Femur (tissue), 1 donor: ENCODE measurements at regions not wholly inside any gene's neighbourhood (a gene's known extent, or its start where the extent isn't known, plus 50 kb on each side); places are given as distances from the start of the nearest gene placed in this dataset.
A peak's percentile ranks its signal among the peaks of the same experiment; 100 is the strongest.

Experiments
- DNase-seq: peaks from one replicate; pipeline ENCODE4 v3.0.0-alpha.2; 2017

DNA sequence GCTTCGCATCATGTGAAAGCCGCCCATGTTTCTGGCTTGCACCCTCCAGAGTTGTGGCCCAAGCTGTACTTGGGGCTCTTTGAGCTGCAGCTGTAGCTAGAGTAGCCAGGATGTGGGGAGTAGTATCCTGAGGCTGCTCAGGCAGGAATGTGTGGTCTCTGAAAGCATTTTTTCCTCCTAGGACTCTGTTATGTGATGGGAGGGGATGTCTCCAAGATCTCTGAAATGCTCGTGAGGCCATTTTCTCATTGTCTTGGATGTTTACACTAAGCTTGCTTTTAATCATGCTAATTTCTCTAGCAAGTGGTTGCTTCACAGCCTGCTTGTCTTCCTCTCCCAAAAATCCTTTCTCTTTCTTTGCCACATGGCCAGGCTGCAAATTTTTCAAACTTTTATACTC is 687.6 kb downstream of the DCDC2C start:
- no peak for DNase-seq

- DNase-seq, result no peak
Measured at GRCh38 chr2:4404363-4404762, 701.0 kb downstream of the DCDC2C start.

DNA sequence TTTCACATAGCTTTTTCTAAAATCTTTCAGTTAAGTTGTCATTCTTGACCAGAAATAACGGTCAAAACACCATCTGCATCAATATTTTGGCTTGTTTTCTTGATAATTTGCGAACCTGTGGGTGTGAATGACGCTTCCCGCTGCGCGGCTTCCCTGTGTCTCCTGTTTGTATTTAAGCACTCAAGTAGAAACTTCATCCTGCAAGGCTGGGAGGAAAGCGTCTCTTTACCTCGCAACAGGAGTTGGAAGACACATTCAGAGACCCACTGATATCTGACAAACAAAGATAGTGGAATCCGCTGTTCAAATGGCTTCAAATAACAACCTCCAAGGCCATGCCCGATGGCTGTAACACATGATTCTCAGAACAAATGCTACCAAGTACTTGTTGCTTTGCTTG is 704.9 kb downstream of the DCDC2C start:
- no peak for DNase-seq

DNA sequence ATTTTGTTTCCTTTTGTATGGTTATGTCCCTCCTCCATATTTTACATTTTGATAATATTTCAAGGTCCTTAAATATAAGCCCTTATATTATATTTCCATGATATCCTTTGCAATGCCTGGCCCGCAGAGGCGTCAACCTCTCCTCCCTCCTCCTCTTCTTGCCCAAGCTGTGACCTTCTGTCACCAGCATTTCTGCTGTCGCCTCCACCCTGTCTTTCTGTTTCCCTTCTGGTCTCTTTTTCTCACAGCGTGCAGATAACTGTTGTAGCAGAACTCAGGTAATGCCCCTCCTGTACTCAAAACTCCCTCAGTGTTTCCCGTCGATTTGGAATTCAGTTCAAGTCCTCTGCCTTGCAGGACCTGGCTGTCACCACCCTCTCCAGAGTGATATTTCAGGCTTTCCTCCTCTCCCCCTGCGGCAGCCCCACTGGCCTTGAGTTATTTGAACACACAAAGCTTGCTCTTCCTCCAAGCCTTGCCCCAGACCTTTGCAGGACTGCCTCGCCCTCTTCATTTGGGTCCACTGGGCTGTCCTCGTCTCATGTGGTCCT is 709.3 kb downstream of the DCDC2C start:
- DNase-seq, result no peak

- DNase-seq, result no peak
Measured at GRCh38 chr2:4415171-4415570, 711.8 kb downstream of the DCDC2C start.

GRCh38 chr2:4415810-4416413 is 712.5 kb downstream of the DCDC2C start:
- DNase-seq, result no peak

DNA sequence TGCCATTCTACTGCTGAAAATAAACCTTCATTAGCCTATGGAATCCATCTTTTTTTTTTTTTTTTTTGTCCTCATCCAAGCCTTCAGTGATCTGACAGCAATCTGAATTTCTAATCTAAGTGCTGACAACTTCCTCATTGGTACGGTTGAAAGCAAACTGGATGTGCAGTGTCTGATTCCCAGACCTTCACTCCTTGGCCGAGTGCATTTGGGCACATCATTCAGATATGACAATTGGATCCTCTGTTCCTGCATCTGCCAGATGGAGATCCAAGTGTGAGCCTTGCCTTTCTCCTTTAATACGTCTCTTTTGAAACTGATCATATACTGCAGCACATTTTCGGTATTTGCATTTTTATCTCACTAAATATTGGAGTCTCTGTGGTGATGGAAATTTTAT is 713.1 kb downstream of the DCDC2C start:
- DNase-seq, result no peak

DNA sequence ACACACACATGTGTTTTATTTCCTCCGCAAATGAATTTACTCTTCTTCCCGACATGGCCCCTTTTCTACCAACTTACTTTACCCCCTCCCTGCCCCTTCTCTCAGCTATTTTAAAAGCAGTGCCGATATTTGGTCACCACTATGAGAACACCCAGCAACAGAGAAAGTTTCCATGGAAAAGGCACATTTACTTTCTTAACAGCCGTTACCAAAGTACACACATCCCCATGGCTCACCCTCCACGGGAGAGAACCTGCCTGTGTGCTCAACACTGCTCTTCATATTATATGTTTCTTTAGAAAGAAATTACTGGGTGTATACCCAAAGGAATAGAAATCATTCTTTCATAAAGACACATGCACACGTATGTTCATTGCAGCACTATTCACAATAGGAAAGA is 714.4 kb downstream of the DCDC2C start:
- no peak for DNase-seq

DNA sequence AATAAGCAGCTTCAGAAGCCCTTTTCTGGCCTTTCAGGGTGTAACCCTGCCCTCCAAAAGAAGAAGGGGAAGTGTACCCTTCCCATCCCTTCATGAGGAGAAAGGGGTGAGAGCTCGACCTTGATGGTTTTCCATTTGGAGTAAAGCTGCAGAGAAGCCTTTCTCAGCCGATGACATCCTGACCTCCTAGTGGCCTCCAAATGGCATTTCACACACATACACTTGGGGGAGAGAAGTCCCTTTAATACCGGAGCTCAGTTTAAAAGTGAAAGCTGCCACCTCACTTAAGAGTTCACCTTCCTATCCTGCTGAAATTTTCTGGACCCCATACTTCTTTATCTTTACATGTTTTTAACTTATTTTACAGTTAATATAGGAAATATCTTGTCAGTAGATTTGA is 716.7 kb downstream of the DCDC2C start:
- DNase-seq, result no peak

DNA sequence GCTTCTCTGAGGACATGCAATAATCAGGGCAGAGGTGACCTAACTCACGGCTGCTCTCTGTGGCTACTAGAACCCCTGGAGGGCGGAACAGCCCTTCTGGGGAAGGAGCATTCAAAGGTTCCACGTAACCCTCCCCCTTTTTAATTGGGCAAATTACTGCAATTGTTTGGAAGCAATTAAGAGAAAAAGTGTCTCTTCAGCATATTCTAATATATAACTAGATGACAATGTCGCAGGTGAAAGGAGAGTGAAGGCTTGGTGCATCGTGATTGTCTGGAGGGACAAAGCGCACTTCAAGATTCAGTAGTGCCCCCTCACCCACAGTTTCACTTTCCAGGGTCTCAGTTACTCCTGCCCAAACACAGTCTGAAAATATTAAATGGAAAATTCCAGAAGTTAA is 720.8 kb downstream of the DCDC2C start:
- DNase-seq, result no peak

- DNase-seq, result no peak
Measured at GRCh38 chr2:4427083-4427482, 723.7 kb downstream of the DCDC2C start.

GRCh38 chr2:4445821-4446220 is 742.4 kb downstream of the DCDC2C start:
- DNase-seq, result no peak

- DNase-seq, result no peak
Measured at GRCh38 chr2:4454907-4455306, 751.5 kb downstream of the DCDC2C start.

DNA sequence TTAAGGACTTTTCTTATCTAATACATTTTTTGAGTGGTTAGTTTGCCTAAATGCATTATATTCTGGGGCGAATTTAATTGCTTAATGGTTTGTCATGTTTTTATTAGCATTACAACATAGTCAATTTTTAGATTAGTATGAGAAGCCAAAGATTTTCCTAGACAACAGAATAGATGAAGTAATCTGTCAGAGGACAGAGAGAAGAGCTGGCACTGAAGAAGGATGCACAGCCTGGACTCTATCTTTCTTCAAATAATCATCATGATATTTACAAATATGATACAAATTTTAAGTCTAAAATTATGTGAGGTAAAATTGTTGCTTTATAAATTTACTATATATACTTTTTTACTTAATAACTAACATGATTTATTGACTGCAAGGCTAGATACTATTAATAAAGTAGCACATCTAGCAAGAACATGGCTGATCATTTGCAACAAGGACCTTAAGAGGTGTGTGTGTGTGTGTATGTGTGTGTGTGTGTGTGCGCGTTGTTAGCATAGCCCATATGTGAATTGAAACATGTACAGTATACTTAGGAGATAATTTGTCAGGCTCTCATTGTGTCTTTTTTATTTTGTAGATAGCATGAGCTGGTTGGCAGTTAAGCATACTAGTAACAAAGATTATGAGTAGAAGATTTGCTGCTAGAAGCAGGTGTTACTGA is 752.2 kb downstream of the DCDC2C start:
- DNase-seq, result no peak

DNA sequence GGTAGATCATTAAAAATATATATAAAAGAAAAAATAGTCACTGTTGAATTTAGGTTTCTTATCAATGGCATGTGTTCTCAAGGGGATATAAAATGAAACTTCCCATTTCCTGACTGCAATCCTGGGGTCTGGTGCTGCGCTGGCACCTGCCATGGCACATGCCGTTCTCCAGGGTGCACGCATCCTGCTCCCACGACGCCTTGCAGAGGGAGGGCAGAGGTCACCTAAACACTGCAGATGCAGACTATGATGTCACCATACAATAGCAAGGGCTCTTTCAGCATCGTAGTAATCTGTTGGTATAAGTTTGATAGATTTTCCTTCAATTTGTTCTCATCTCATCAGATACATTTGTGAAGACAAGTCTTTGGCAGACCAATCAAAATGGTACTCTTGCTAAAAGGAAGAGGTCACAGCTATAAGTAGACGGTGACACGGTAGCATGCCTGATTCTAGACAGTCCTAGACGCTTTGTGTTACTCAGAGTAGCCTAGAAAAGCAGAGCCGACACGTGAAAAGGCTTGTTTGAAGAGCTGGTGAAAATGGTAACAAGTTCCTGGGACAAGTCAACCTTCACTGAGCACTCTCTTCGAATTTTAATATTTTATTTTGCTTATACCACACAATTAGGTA is 761.4 kb downstream of the DCDC2C start:
- no peak for DNase-seq

- no peak for DNase-seq
Measured at GRCh38 chr2:4465671-4466070, 762.3 kb downstream of the DCDC2C start.

- no peak for DNase-seq
Measured at GRCh38 chr2:4475618-4476017, 772.2 kb downstream of the DCDC2C start.

DNA sequence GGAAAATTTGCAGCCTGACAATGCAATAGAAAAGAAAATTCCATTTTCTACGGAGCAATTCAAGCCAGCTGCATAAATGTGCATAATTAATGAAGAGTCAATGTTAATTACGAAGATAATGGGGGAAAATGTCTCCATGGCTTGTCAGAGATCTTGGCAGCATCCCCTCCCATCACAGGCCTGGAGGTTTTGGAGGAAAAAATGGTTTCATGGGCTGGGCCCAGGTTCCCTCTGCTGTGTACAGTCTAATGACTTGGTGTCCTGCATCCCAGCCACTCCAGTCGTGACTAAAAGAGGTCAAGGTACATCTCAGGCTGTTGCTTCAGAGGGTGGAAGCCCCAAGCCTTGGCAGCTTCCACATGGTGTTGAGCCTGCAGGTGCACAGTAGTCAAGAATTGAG is 779.7 kb downstream of the DCDC2C start:
- no peak for DNase-seq

GRCh38 chr2:4486971-4487370 is 783.6 kb downstream of the DCDC2C start:
- peak; percentile 46 for DNase-seq

- DNase-seq, result no peak
Measured at GRCh38 chr2:4499316-4500030, 796.1 kb downstream of the DCDC2C start.

DNA sequence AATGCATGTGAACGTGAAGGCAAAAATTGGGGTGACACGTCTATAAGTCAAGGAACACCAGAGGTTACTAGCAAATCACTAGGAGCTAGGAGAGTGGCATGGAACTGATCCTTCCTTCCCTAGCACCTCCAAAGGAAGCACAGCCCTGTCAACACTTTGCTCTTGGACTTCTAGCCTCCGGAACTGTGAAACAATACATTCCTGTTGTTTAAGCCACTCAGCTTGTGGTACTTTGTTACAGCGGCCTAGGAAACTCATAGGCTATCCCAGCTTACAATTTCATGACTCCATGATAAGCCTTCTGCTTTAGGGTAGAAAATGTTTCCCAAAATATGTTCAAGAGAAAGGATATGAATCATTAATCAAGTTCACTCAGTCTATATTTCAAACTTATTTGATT is 798.1 kb downstream of the DCDC2C start:
- no peak for DNase-seq

- DNase-seq, result no peak
Measured at GRCh38 chr2:4502230-4502843, 799.0 kb downstream of the DCDC2C start.

GRCh38 chr2:4507661-4508060 is 804.3 kb downstream of the DCDC2C start:
- DNase-seq, result no peak
